ENCODE measurements at regions not wholly inside any gene's neighbourhood (a gene's known extent, or its start where the extent isn't known, plus 50 kb on each side); places are given as distances from the start of the nearest gene placed in this dataset.
"Not testable (repeated sequence)": the region's sequence is repeated elsewhere in the genome, so short reads cannot be mapped to it uniquely, and the experiment has no call there.

DNA sequence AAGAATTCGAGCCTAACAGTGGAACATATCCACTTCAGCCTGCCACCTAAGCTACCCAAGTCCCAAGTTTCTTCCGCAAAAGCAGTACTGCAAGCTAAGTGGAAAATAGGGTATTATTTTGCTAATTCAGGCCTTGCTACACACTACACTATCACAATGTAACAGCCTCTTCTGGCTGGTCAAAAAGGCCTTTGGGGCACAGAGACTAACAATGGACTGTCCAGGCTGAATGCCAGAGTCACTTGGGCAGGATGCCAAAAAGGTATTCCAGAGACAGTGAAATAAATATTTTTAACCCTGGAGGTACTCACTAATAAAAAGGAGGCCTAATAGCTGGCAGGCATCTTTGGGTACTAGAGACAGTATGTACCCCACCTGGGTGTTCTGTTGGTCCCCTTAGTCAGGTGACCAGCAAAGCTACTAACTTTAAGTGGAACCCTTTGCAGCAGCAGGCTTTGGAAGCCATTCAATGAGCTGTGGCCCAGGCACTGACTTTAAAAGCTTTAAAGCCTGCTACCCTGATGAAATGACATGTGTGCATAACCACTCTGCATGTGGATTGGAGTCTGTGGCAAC is 692.1 kb downstream of the HTR1B start:
- DNase-seq, result no peak

- no peak for DNase-seq
These were observed 693.0 kb downstream of the HTR1B start for GRCh38 chr6:76770281-76770680.

GRCh38 chr6:76768556-76768955 is 694.7 kb downstream of the HTR1B start:
- DNase-seq, result peak; percentile 8

GRCh38 chr6:76764057-76764456 is 691.6 kb upstream of the IMPG1 start:
- DNase-seq, result no peak

DNA sequence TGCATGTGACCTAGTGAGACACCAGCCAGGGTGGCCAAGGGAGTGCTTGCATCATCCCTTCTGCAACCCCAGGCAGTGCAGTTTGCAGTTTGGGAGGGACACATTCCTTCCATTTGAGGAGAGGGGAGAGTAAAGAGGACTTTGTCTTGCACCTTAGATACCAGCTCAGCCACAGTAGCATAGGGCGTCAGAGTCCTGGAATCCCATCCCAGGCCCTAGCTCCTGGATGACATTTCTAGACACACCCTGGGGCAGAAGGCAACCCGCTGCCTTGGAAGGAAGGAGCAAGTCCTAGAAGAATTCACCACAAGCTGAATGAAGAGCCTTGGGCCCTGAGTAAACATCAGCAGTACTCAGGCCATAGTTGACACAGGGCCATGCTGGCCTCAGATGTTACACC is 680.4 kb upstream of the IMPG1 start:
- DNase-seq, result no peak

GRCh38 chr6:76745388-76745787 is 672.9 kb upstream of the IMPG1 start:
- not testable (repeated sequence) for DNase-seq

DNA sequence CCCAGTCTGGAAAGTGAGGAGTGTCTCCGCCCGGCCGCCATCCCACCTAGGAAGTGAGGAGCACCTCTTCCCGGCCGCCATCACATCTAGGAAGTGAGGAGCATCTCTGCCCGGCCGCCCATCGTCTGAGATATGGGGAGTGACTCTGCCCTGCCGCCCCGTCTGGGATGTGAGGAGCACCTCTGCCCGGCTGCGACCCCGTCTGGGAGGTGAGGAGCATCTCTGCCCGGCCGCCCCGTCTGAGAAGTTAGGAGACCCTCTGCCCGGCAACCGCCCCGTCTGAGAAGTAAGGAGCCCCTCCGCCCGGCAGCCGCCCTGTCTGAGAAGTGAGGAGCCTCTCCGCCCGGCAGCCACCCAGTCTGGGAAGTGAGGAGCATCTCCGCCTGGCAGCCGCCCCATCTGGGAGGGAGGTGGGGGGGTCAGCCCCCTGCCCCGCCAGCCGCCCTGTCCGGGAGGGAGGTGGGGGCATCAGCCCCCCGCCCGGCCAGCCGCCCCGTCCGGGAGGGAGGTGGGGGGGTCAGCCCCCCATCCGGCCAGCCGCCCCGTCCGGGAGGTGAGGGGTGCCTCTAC is 671.8 kb upstream of the IMPG1 start:
- not testable (repeated sequence) for DNase-seq

DNA sequence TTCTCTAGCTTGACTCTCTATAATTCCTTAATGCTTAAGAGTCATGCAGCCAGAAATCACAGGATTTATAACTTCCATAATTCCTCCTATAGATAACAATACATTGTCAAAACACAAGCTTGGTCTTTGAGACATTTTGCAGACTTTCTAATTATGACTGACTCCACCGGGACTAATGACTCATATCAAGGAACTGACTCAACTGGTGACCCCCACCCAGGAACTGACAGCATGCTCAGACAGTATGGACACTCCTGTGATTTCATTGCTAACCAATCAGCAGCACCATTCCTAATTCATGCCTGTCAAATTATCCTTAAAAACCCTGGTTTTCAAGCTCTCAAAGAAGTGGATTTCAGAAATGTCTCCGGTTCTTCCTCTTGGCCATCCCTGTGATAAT is 670.5 kb upstream of the IMPG1 start:
- DNase-seq, result no peak

- no peak for DNase-seq
These were observed 647.0 kb upstream of the IMPG1 start for GRCh38 chr6:76719449-76719848.

DNA sequence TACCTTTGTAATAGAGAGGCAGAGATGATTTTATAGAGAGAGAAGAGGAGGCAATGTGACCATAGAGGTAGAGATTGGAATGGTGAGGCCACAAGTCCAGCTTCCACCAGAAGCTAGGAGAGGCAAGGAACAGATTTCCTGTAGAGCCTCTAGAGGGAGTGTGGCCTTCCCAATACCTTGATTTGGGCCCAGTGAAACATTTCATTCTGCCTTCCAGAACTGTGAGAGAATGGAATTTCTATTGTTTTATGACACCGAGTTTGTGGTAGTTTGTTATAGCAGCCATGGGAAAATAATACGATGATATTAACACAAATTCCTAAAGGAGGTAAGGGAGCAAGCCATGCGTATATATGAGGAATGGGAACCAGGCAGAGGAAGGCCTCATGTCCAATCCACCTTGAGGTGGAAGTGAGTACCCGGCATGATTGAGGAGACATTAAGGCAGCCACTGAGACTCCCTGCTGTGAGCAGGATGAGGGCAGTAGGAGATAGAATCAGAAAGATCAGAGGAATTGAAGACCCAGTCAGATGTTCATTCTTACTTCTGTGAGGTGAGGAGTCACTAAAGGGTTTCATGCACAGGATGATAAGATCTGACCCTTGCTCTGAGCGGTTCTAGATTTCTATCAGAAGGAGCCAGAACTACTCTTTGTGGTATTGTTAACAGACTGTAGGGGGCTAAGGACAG is 636.3 kb upstream of the IMPG1 start:
- no peak for DNase-seq

DNA sequence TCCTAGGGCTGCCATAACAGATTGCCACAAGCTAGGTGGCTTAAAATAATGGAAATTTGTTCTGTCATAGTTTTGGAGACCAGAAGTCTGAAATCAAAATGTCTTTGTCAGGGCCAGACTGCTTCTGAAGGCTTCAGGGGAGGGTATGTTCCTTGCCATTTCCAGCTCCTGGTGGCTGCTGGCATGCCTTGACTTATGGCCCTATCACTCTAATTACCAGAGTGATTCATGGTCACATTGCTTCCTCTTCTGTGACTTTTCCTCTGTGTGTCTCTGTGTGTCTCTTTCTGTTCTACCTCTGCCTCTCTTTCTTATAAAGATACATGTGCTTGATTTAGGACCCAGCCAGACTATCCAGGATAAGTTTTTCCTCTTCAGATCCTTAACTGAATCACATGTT is 635.2 kb upstream of the IMPG1 start:
- no peak for DNase-seq

GRCh38 chr6:76706631-76707030 is 634.2 kb upstream of the IMPG1 start:
- peak; percentile 41 for DNase-seq

- no peak for DNase-seq
These were observed 633.6 kb upstream of the IMPG1 start for GRCh38 chr6:76706086-76706485.

DNA sequence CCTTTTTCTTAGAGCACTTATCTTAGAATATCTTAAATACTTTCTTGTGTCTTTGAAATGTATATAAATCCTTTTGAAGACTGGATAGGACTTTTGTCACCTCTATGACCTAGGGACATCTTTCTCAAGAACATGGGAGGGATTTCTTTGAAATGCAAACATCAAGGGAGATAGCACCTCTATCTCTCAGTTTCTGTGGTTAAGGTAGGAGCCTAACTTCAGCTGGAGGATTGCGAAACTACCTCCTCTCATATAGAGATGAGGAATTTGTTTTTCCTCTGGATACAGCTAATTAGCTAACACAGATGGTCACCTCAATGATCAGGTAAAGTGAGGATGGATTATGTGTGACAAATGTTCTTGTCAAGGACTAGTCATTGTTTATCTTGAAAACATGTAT is 631.3 kb upstream of the IMPG1 start:
- DNase-seq, result no peak

- DNase-seq, result no peak
These were observed 630.8 kb upstream of the IMPG1 start for GRCh38 chr6:76703285-76703684.

- DNase-seq, result no peak
These were observed 629.7 kb upstream of the IMPG1 start for GRCh38 chr6:76702187-76702586.

- DNase-seq, result no peak
These were observed 629.1 kb upstream of the IMPG1 start for GRCh38 chr6:76701610-76702009.

DNA sequence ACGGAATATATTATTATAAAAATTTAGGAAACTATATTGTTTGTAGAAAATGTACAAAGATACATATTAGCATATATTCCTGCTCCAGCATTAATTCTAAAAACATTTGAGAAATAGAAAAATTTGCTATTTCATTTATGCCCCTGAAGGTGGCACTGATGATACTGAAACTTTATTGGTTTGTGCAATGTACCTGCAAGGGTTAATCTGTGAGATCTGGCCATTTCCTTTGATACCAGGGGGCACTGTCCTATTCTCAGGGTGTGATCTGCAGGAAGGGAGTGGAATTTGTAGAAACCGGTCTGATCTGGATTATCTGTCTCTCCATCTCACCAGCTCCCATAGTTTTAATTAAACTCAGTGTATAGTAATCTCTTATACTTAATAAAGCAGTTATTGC is 625.1 kb upstream of the IMPG1 start:
- DNase-seq, result no peak

GRCh38 chr6:76694795-76695194 is 622.3 kb upstream of the IMPG1 start:
- DNase-seq, result no peak

GRCh38 chr6:76684875-76685274 is 612.4 kb upstream of the IMPG1 start:
- peak; percentile 17 for DNase-seq

GRCh38 chr6:76683985-76684384 is 611.5 kb upstream of the IMPG1 start:
- DNase-seq, result no peak

DNA sequence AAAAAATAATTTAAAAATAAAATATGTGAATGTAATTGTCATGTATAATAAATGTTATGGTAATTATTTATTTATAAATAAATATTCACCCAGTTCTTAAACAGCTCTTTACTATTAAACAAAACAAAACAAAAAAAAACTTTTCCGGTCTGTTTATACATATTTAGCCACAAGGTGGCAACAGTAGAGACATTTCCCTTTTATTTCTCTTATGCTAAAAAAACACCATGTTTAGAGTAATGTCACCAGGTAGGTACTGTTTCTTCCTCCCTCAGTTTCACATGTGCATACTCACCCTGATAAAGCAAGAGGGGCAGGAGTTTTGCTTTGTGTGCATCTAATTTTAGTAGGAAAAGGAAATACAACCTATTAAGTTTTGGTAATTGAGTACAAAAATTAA is 610.4 kb upstream of the IMPG1 start:
- peak; percentile 15 for DNase-seq

DNA sequence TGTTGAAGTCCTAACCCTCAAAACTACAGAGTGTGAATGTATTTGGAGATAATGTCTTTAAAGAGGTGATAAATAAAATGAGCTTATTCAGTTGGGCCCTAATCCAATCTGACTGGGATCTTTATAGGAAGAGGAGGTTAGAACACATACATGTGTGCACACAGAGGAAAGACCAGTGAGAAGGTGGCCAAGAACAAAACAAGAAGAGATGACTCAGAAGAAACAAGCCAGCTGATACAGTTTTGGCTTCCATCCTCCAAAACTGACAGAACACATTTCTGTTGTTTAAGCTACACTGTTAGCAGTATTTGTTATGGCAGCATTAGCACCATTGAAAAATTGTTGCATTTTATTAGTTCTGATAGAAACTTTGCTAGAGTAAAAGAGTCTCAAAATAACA is 609.3 kb upstream of the IMPG1 start:
- peak; percentile 4 for DNase-seq

DNA sequence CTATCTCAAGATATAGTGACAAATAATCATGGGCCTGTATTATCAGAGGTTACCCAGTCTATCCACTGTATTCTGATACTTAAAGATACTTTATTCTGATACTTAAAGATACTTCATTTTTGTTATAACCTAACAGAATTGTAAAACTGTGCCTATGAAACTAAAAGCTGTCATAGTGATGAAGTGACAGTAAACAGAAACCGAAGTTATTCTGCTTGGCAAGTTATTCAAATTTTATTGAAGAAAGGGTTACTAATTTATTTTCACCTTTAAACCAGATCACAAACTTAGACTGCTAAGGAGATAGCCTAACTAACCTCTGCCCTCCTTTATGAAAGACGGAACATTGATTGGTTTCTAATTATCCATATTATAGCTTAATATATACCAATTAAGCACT is 604.6 kb upstream of the IMPG1 start:
- no peak for DNase-seq
